Fibroblast of the aortic adventitia (primary cell): ENCODE measurements at regions not wholly inside any gene's neighbourhood (a gene's known extent, or its start where the extent isn't known, plus 50 kb on each side); places are given as distances from the start of the nearest gene placed in this dataset.

ENCODE experiments used
- DNase-seq: peaks from one replicate; pipeline ENCODE4 v3.0.0-alpha.2; 2010; ENCODE audit warnings: low read depth
- H3K4me3 ChIP-seq: 2 replicates; pipeline ENCODE4 v1.5.1; 2011; ENCODE audit warnings: low read depth, mild to moderate bottlenecking, control low read depth, low read length, moderate library complexity
- CTCF ChIP-seq: IDR thresholded peaks from 2 replicates; pipeline ENCODE4 v1.5.1; 2011; ENCODE audit warnings: mild to moderate bottlenecking, low read length, control low read depth, inconsistent platforms; ENCODE audit not compliant: insufficient read depth

GRCh38 chr5:112656451-112656850 is 81.2 kb upstream of the APC start:
- DNase-seq, result no peak
- TF ChIP-seq CTCF, result no peak
- no peak overlapping the region for H3K4me3 ChIP-seq

GRCh38 chr5:112657804-112658203 is 79.9 kb upstream of the APC start:
- TF ChIP-seq CTCF, result no peak
- DNase-seq, result no peak
- H3K4me3 ChIP-seq, result no peak overlapping the region

- H3K4me3 ChIP-seq, result no peak overlapping the region
- no peak for TF ChIP-seq CTCF
- no peak for DNase-seq
Observed at GRCh38 chr5:112660359-112660758, 77.3 kb upstream of the APC start.

GRCh38 chr5:112663146-112663545 is 74.5 kb upstream of the APC start:
- TF ChIP-seq CTCF, result no peak
- no peak overlapping the region for H3K4me3 ChIP-seq
- no peak for DNase-seq

- no peak overlapping the region for H3K4me3 ChIP-seq
- no peak for DNase-seq
- no peak for TF ChIP-seq CTCF
Observed at GRCh38 chr5:112668016-112668415, 69.7 kb upstream of the APC start.

- H3K4me3 ChIP-seq, result no peak overlapping the region
- DNase-seq, result no peak
- no peak for TF ChIP-seq CTCF
Observed at GRCh38 chr5:112668911-112669310, 68.8 kb upstream of the APC start.

GRCh38 chr5:112669328-112669963 is 68.2 kb upstream of the APC start:
- DNase-seq, result no peak
- TF ChIP-seq CTCF, result no peak
- no peak overlapping the region for H3K4me3 ChIP-seq
